CD4-positive, alpha-beta T cell (primary cell): ENCODE measurements at regions not wholly inside any gene's neighbourhood (a gene's known extent, or its start where the extent isn't known, plus 50 kb on each side); places are given as distances from the start of the nearest gene placed in this dataset.

ENCODE experiments used
- ATAC-seq: fragments of 200-7000 bp; cut with Tn5 transposase; one replicate; pipeline ENCODE4 v1.10.0; 2022; ENCODE audit warnings: mild to moderate bottlenecking; ENCODE audit not compliant: poor library complexity
- CTCF ChIA-PET: fragments of 350-600 bp; sonication (Branson Sonifier 250); formaldehyde crosslinking; loops from one replicate; lab custom pipeline; 2021; ENCODE audit warnings: antibody characterized with exemption, inconsistent platforms; lab: Charles Lee
- POLR2A ChIA-PET: fragments of 350-600 bp; sonication (Branson Sonifier 250); formaldehyde crosslinking; loops from one replicate; lab custom pipeline; 2021; ENCODE audit warnings: antibody characterized with exemption, inconsistent platforms; lab: Charles Lee
- DNase-seq, 14 experiments: peaks; one replicate each; pipeline ENCODE4 v3.0.0-alpha.2; 2013 to 2020; ENCODE audit warnings: mixed read lengths in 2 of 14
- H3K27ac ChIP-seq, 2 donors: one replicate each; pipeline versions ENCODE4 v1.5.1 to v1.7.0; 2013; ENCODE audit warnings: low read length in 2 of 2, low read depth in 1 of 2, mild to moderate bottlenecking in 1 of 2
- H3K27me3 ChIP-seq, 2 experiments: 1 replicate in 1 of 2; 2 replicates in 1 of 2; pipeline versions ENCODE4 v1.6.1 to v1.7.0; 2013; ENCODE audit warnings: low read length in 2 of 2, control low read depth in 1 of 2, mild to moderate bottlenecking in 1 of 2, moderate library complexity in 1 of 2; ENCODE audit not compliant: insufficient read depth in 2 of 2, control insufficient read depth in 1 of 2
- H3K36me3 ChIP-seq: one replicate; pipeline ENCODE4 v1.6.1; 2013; ENCODE audit warnings: low read length, control low read depth; ENCODE audit not compliant: insufficient read depth
- H3K4me1 ChIP-seq: one replicate; pipeline ENCODE4 v1.6.1; 2013; ENCODE audit warnings: low read length, control low read depth; ENCODE audit not compliant: insufficient read depth
- H3K4me3 ChIP-seq: one replicate; pipeline ENCODE4 v1.5.1; 2013; ENCODE audit warnings: mild to moderate bottlenecking, low read length, moderate library complexity
- H3K9me3 ChIP-seq, 2 experiments: 1 replicate in 1 of 2; 2 replicates in 1 of 2; pipeline versions ENCODE4 v1.6.1 to v1.7.0; 2013; ENCODE audit warnings: low read length in 2 of 2, mild to moderate bottlenecking in 2 of 2, control low read depth in 1 of 2, moderate library complexity in 1 of 2; ENCODE audit not compliant: control insufficient read depth in 1 of 2, insufficient read depth in 1 of 2
- H3K27ac Mint-ChIP-seq: one replicate; pipeline ENCODE4 v1.8.0; 2020; ENCODE audit warnings: mixed read lengths
- H3K27me3 Mint-ChIP-seq: one replicate; pipeline ENCODE4 v1.8.0; 2021; ENCODE audit warnings: mixed read lengths
- H3K36me3 Mint-ChIP-seq: one replicate; pipeline ENCODE4 v1.8.0; 2021; ENCODE audit warnings: low read depth, mixed read lengths
- H3K4me1 Mint-ChIP-seq: one replicate; pipeline ENCODE4 v1.8.0; 2021; ENCODE audit warnings: low read depth, mixed read lengths
- H3K4me3 Mint-ChIP-seq: one replicate; pipeline ENCODE4 v1.8.0; 2020; ENCODE audit warnings: mild to moderate bottlenecking, mixed read lengths
- H3K9me3 Mint-ChIP-seq: one replicate; pipeline ENCODE4 v1.8.0; 2020; ENCODE audit warnings: mixed read lengths
- intact Hi-C, 2 experiments: fragments of 100-400 bp; cut with DNase I in 1 of 2; cut with micrococcal nuclease in 1 of 2; formaldehyde crosslinking; loops; one replicate each; pipeline versions ENCODE4 v1.15.1 to v1.9.0; 2023 to 2025; cut with DNase I, micrococcal nuclease
- TF ChIP-seq, protein P1 (sequence below): fragments of 200-600 bp; IDR thresholded peaks from one replicate; pipeline ENCODE4 v1.8.0; 2022; ENCODE audit warnings: antibody characterized with exemption, mild to moderate bottlenecking

GRCh38 chr4:8700531-8700930, 108.0 kb downstream of the CPZ start:
- DNase-seq (no peak), ATAC-seq (no peak)
- H3K36me3 Mint-ChIP-seq, result no peaks in the 10 kb centered on the region
- POLR2A ChIA-PET, result no interaction called here
- no peak overlapping the region for H3K4me3 Mint-ChIP-seq
- H3K4me1 Mint-ChIP-seq, result no peaks in the 10 kb centered on the region
- H3K27ac Mint-ChIP-seq, result no peak overlapping the region
- CTCF ChIA-PET, result no interaction called here
- no peak overlapping the region for H3K27ac ChIP-seq
- H3K9me3 ChIP-seq, result peaks cover 0 to 45% of the 10 kb centered on the region in 2 experiments
- H3K4me1 ChIP-seq, result no peaks in the 10 kb centered on the region
- no peak overlapping the region for H3K4me3 ChIP-seq
- peaks cover 4% of the 10 kb centered on the region for H3K9me3 Mint-ChIP-seq
- H3K27me3 ChIP-seq, result peaks cover 0 to 6% of the 10 kb centered on the region in 2 experiments
- H3K36me3 ChIP-seq, result no peaks in the 10 kb centered on the region
- intact Hi-C loops, result no loop called here
- H3K27me3 Mint-ChIP-seq, result peaks cover 5% of the 10 kb centered on the region
- TF ChIP-seq, protein P1, sequence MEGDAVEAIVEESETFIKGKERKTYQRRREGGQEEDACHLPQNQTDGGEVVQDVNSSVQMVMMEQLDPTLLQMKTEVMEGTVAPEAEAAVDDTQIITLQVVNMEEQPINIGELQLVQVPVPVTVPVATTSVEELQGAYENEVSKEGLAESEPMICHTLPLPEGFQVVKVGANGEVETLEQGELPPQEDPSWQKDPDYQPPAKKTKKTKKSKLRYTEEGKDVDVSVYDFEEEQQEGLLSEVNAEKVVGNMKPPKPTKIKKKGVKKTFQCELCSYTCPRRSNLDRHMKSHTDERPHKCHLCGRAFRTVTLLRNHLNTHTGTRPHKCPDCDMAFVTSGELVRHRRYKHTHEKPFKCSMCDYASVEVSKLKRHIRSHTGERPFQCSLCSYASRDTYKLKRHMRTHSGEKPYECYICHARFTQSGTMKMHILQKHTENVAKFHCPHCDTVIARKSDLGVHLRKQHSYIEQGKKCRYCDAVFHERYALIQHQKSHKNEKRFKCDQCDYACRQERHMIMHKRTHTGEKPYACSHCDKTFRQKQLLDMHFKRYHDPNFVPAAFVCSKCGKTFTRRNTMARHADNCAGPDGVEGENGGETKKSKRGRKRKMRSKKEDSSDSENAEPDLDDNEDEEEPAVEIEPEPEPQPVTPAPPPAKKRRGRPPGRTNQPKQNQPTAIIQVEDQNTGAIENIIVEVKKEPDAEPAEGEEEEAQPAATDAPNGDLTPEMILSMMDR, result no peak

DNA sequence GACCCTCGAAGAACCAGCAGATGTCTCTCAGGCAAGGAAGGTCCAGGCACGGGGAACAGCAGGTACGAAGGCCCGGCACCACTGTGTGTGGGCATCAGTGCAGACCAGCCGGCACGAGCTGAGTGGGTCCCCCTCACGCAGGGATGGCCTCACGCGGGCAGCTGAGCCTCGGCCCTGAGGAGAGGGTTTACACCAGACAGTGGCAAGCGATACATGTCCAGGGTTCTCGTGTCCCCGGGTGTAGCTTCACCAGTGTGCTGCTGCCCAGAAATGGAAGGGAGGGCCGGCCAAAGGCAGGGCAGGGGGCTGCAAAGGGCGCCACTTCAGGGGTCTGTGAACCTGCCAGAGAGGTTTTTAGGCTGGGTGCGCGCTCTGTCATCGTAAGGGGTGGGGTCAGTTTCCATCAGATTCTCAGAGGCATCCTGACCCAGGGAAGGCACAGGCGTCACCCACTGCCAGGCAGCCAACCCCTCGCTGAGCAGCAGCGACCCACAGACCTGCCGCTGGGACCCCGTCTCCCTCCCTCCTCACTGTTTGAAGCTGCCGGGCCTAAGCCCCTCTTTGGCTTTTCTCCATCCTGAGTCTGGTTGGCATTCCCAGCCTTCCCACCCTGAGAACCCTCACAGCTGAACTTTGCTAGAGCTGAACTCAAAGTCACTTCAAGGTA, 107.0 kb downstream of the CPZ start:
- Histone ChIP-seq H3K4me3 (no peak overlapping the region), H3K4me1 (no peaks in the 10 kb centered on the region), H3K36me3 (no peaks in the 10 kb centered on the region), H3K9me3 (peaks cover 0 to 47% of the 10 kb centered on the region in 2 experiments), H3K27ac (no peak overlapping the region), H3K27me3 (peaks cover 0 to 6% of the 10 kb centered on the region in 2 experiments)
- ChIA-PET POLR2A (no interaction called here), CTCF (no interaction called here)
- ATAC-seq, result no peak
- DNase-seq, result no peak
- TF ChIP-seq, protein P1, result no peak
- no peaks in the 10 kb centered on the region for H3K36me3 Mint-ChIP-seq
- H3K27ac Mint-ChIP-seq, result no peak overlapping the region
- intact Hi-C loops, result no loop called here
- H3K4me3 Mint-ChIP-seq, result no peak overlapping the region
- H3K27me3 Mint-ChIP-seq, result peaks cover 8% of the 10 kb centered on the region
- H3K9me3 Mint-ChIP-seq, result peaks cover 4% of the 10 kb centered on the region
- no peaks in the 10 kb centered on the region for H3K4me1 Mint-ChIP-seq

GRCh38 chr4:8699063-8699385, 106.5 kb downstream of the CPZ start:
- Histone ChIP-seq H3K9me3 (peaks cover 0 to 53% of the 10 kb centered on the region in 2 experiments), H3K36me3 (no peaks in the 10 kb centered on the region), H3K27ac (no peak overlapping the region), H3K4me1 (no peaks in the 10 kb centered on the region), H3K4me3 (no peak overlapping the region), H3K27me3 (peaks cover 0 to 6% of the 10 kb centered on the region in 2 experiments)
- intact Hi-C loops, result no loop called here
- H3K36me3 Mint-ChIP-seq, result no peaks in the 10 kb centered on the region
- TF ChIP-seq, protein P1, result no peak
- peaks cover 4% of the 10 kb centered on the region for H3K9me3 Mint-ChIP-seq
- H3K27ac Mint-ChIP-seq, result no peak overlapping the region
- no peak for ATAC-seq
- DNase-seq, result no peak
- no peak overlapping the region for H3K4me3 Mint-ChIP-seq
- no peaks in the 10 kb centered on the region for H3K4me1 Mint-ChIP-seq
- ChIA-PET CTCF (no interaction called here), POLR2A (no interaction called here)
- H3K27me3 Mint-ChIP-seq, result peaks cover 8% of the 10 kb centered on the region
